Thoracic aorta (tissue), 2 donors: ENCODE measurements at regions not wholly inside any gene's neighbourhood (a gene's known extent, or its start where the extent isn't known, plus 50 kb on each side); places are given as distances from the start of the nearest gene placed in this dataset.

Source experiments
- ATAC-seq: fragments of 150-250 bp; one replicate; pipeline ENCODE4 v1.8.0; 2017; ENCODE audit warnings: low read depth; ENCODE audit not compliant: insufficient number of reproducible peaks, low FRiP score
- DNase-seq: peaks from one replicate; pipeline ENCODE4 v3.0.0-alpha.2; 2020; ENCODE audit warnings: low spot score
- H3K27ac ChIP-seq, 2 donors: fragments of 200-600 bp; sonication (generic); 1 replicate in 1 of 2; 2 replicates in 1 of 2; pipeline ENCODE4 v1.5.1; 2016; ENCODE audit warnings: mild to moderate bottlenecking in 2 of 2, moderate library complexity in 2 of 2
- H3K27me3 ChIP-seq: fragments of 200-600 bp; sonication (generic); replicated peaks from 2 replicates; pipeline ENCODE4 v1.6.0; 2016; ENCODE audit warnings: mild to moderate bottlenecking; ENCODE audit not compliant: insufficient read depth
- H3K36me3 ChIP-seq: fragments of 200-600 bp; sonication (generic); one replicate; pipeline ENCODE4 v1.5.1; 2016
- H3K4me1 ChIP-seq, 2 donors: fragments of 200-600 bp; sonication (generic); 1 replicate in 1 of 2; 2 replicates in 1 of 2; pipeline versions ENCODE4 v1.5.1 to v1.6.0; 2016; ENCODE audit warnings: low read depth in 2 of 2, mild to moderate bottlenecking in 1 of 2; ENCODE audit not compliant: control insufficient read depth in 1 of 2
- H3K4me3 ChIP-seq: fragments of 200-600 bp; sonication (generic); 2 replicates; pipeline ENCODE4 v1.5.1; 2016; ENCODE audit warnings: mild to moderate bottlenecking
- H3K9me3 ChIP-seq: fragments of 200-600 bp; sonication (generic); 2 replicates; pipeline ENCODE4 v1.5.1; 2016
- CTCF ChIP-seq: fragments of 200-600 bp; sonication (generic); IDR thresholded peaks from one replicate; pipeline ENCODE4 v1.5.1; 2019; ENCODE audit warnings: antibody characterized with exemption

DNA sequence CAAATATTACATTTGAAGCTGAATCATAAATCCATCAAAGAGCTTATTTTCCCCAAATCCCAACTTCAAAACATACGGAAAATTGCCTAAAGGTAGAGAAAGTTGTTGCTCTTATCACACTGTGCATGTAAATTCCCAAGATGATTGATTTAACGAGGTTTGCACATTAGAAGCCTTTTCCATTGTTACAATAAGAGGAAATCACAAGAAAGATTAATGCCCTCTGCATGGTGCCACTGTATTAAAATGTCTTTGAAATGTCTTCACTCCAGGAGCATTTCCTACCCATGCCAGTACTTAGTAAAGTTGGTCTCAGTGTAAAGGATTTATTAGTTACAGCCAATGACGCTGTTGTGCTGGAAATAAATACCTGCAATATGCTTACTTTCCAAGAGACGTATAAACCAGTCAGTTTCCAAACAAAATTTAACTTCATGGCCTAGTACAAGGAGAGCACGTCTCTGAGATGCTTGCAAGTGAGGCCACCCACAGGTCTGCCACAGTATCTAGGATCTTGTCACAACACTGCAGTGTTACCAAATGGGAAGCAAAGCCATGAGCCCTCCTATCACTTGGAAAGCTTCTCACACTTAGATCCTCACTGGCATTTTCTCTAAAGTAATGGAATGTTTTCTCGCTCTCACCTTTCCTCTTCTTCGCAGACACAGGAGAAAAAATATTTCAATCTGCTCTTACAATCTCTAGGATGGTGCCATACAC is 112.4 kb downstream of the CETN3 start:
- no peak for TF ChIP-seq CTCF
- H3K9me3 ChIP-seq: no peaks in the 10 kb centered on the region
- H3K4me3 ChIP-seq: no peak overlapping the region
- H3K4me1 ChIP-seq: no peaks in the 10 kb centered on the region
- ATAC-seq (no peak), DNase-seq (no peak)
- no peaks in the 10 kb centered on the region for H3K27me3 ChIP-seq
- H3K27ac ChIP-seq: no peak overlapping the region
- no peaks in the 10 kb centered on the region for H3K36me3 ChIP-seq

DNA sequence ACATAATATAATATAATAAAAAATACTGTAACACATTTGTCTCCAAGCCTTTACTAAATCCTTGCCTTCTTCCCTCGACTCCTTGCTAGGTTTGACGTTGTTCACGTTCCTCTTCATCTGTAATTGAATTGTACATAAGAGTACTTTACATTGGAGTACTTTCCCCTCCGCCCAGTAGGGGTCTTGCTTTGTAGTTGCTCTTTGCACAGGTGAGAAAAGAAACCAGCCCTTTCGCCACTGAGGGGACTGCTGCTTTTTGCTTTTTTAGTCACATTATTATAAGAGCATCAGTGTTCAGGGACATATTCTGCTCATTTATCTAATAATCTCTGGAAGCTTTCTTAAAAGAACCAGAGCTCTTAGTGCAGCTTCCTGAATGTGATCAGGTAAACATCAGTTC is 115.0 kb downstream of the CETN3 start:
- DNase-seq (no peak), ATAC-seq (no peak)
- TF ChIP-seq CTCF: no peak
- Histone ChIP-seq H3K4me3 (no peak overlapping the region), H3K4me1 (no peaks in the 10 kb centered on the region), H3K9me3 (no peaks in the 10 kb centered on the region), H3K27me3 (no peaks in the 10 kb centered on the region), H3K36me3 (no peaks in the 10 kb centered on the region), H3K27ac (no peak overlapping the region)

DNA sequence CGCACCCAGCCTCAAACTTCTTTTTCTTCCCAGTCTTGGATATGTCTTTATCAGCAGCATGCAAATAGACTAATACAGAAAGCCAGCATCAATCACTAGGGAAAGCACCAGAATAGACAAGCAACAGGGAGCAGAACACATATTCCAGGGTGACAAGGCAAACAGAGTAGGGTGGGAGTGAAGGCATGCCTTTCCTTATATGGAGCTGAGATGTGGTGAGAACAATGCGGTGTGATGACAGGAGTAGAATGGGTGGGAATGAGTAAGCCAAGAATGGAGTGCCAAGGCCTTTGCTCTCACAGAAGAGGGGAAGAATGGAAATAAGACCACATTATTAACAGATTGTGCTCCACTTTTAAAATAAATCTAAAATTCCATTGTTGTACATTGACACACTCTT is 115.6 kb downstream of the CETN3 start:
- H3K27me3 ChIP-seq: no peaks in the 10 kb centered on the region
- no peak overlapping the region for H3K4me3 ChIP-seq
- no peaks in the 10 kb centered on the region for H3K9me3 ChIP-seq
- H3K4me1 ChIP-seq: no peaks in the 10 kb centered on the region
- no peak for ATAC-seq
- no peak overlapping the region for H3K27ac ChIP-seq
- no peak for TF ChIP-seq CTCF
- no peak for DNase-seq
- H3K36me3 ChIP-seq: no peaks in the 10 kb centered on the region

- no peak for ATAC-seq
- H3K27ac ChIP-seq: no peak overlapping the region
- no peaks in the 10 kb centered on the region for H3K9me3 ChIP-seq
- no peaks in the 10 kb centered on the region for H3K36me3 ChIP-seq
- no peaks in the 10 kb centered on the region for H3K27me3 ChIP-seq
- no peak for TF ChIP-seq CTCF
- no peaks in the 10 kb centered on the region for H3K4me1 ChIP-seq
- no peak for DNase-seq
- no peak overlapping the region for H3K4me3 ChIP-seq
Observed at GRCh38 chr5:90290648-90291047, 118.9 kb downstream of the CETN3 start.

DNA sequence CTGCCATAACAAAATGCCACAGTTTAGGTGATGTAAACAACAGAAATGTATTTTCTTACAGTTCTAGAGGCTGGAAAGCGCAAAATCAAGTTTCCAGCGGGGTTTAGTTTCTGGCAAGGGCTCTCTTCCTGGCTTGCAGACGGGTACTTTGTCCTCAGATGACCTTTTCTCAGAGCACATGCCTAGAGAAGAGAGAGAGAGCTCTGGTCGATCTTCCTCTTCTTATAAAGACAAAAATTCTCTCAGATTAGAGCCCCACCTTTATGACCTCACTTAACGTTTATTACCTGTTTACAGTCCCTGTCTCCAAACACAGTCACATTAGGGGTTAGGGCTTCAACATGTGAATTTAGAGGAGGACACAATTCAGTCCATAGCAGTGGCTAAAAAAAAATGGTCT is 119.7 kb downstream of the CETN3 start:
- DNase-seq (no peak), ATAC-seq (no peak)
- Histone ChIP-seq H3K4me1 (no peaks in the 10 kb centered on the region), H3K27ac (no peak overlapping the region), H3K4me3 (no peak overlapping the region), H3K27me3 (no peaks in the 10 kb centered on the region), H3K9me3 (no peaks in the 10 kb centered on the region), H3K36me3 (no peaks in the 10 kb centered on the region)
- no peak for TF ChIP-seq CTCF
